ENCODE measurements at regions not wholly inside any gene's neighbourhood (a gene's known extent, or its start where the extent isn't known, plus 50 kb on each side); places are given as distances from the start of the nearest gene placed in this dataset.

DNA sequence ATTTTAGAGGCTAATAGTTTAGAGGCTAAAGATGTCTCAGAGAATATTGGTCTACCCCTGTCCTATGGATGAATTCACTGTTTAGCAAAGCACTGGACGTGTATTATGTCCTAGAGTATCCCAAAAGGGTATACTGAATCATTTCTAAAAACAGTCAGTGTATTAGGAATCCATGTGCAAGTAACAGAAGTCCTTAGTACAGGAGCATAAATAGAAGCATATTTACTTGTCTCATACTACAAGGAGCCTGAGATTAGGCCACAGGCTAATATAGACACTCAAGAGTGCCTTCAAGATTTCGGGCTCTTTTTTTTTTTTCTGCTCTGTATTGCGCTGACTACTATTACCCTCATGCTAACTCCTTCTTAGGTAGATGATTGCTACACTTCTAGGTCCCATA is 518.9 kb downstream of the USP25 start:
- DNase-seq (ENCODE audit: low spot score) (no peak), ATAC-seq (no peak)
- Mint-ChIP-seq H3K4me1 (peaks cover 3% of the 10 kb centered on the region; the same call in 1 of the 3 replicates), H3K4me3 (no peak overlapping the region), H3K9me3 (no peaks in the 10 kb centered on the region), H3K27ac (no peak overlapping the region), H3K36me3 (ENCODE audit: low read depth) (no peaks in the 10 kb centered on the region), H3K27me3 (ENCODE audit: insufficient read depth, low read depth, poor library complexity) (no peaks in the 10 kb centered on the region)
- TF ChIP-seq STAT1 (IDR thresholded peaks at IDR 0.05; ENCODE audit: unreplicated experiment) = no peak
- TF ChIP-seq EZH2phosphoT487 (IDR thresholded peaks at IDR 0.05; ENCODE audit: unreplicated experiment) = no peak
- TF ChIP-seq POLR2AphosphoS5 (IDR thresholded peaks at IDR 0.05; ENCODE audit: low read depth) = no peak
- TF ChIP-seq ZNF114 (CRISPR knock-in tag; IDR thresholded peaks at IDR 0.05) = no peak
- no peak for TF ChIP-seq CREB1 (CRISPR knock-in tag; IDR thresholded peaks at IDR 0.05; ENCODE audit: low read depth)
- TF ChIP-seq, protein P1, sequence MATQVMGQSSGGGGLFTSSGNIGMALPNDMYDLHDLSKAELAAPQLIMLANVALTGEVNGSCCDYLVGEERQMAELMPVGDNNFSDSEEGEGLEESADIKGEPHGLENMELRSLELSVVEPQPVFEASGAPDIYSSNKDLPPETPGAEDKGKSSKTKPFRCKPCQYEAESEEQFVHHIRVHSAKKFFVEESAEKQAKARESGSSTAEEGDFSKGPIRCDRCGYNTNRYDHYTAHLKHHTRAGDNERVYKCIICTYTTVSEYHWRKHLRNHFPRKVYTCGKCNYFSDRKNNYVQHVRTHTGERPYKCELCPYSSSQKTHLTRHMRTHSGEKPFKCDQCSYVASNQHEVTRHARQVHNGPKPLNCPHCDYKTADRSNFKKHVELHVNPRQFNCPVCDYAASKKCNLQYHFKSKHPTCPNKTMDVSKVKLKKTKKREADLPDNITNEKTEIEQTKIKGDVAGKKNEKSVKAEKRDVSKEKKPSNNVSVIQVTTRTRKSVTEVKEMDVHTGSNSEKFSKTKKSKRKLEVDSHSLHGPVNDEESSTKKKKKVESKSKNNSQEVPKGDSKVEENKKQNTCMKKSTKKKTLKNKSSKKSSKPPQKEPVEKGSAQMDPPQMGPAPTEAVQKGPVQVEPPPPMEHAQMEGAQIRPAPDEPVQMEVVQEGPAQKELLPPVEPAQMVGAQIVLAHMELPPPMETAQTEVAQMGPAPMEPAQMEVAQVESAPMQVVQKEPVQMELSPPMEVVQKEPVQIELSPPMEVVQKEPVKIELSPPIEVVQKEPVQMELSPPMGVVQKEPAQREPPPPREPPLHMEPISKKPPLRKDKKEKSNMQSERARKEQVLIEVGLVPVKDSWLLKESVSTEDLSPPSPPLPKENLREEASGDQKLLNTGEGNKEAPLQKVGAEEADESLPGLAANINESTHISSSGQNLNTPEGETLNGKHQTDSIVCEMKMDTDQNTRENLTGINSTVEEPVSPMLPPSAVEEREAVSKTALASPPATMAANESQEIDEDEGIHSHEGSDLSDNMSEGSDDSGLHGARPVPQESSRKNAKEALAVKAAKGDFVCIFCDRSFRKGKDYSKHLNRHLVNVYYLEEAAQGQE (IDR thresholded peaks at IDR 0.05; ENCODE audit: unreplicated experiment) = no peak
- Histone ChIP-seq H3K4me3 (no peak overlapping the region), H3K27me3 (ENCODE audit: insufficient read depth) (0 out of 2 replicates have a peak, but pooled peaks cover 3% of the 10 kb centered on the region), H3F3A (replicated peaks; ENCODE audit: low read depth) (no peaks in the 10 kb centered on the region), H3K4me1 (ENCODE audit: insufficient read depth) (no peaks in the 10 kb centered on the region), H3K9me2 (ENCODE audit: insufficient read depth) (no peaks in the 10 kb centered on the region), H3K79me2 (replicated peaks; ENCODE audit: insufficient read depth) (no peaks in the 10 kb centered on the region), H3K4me2 (no peak overlapping the region), H4K20me1 (replicated peaks; ENCODE audit: insufficient read depth) (no peaks in the 10 kb centered on the region), H2AFZ (no peak overlapping the region), H3K27ac (ENCODE audit: low read depth) (no peak overlapping the region), H3K36me3 (ENCODE audit: insufficient read depth) (no peaks in the 10 kb centered on the region)

DNA sequence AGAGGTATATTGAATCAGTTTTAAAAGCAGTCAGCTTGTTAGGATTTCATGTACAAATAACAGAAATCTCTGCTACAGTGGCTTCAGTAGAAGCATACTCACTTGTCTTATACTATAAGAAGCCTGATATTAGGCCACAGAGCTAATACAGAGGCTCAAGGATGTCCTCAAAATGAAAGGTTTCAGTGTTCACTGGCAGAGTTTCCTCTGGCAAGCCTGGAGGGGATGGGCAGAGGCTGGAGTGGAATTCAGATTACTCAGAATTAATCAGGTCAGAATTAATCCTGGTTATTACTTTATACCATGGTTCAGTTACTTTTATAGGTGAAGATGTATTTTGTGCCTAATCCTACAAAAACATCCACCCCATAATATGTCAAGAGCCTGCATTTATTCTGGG is 520.5 kb downstream of the USP25 start:
- no peaks in the 10 kb centered on the region for H3K79me2 ChIP-seq (replicated peaks; ENCODE audit: insufficient read depth)
- Mint-ChIP-seq H3K36me3 (ENCODE audit: low read depth) (no peaks in the 10 kb centered on the region), H3K4me3 (no peak overlapping the region), H3K27me3 (ENCODE audit: insufficient read depth, low read depth, poor library complexity) (no peaks in the 10 kb centered on the region), H3K9me3 (no peaks in the 10 kb centered on the region), H3K27ac (no peak overlapping the region), H3K4me1 (peaks cover 3% of the 10 kb centered on the region; the same call in 1 of the 3 replicates)
- no peak overlapping the region for H3K4me3 ChIP-seq
- H4K20me1 ChIP-seq (replicated peaks; ENCODE audit: insufficient read depth) = no peaks in the 10 kb centered on the region
- no peaks in the 10 kb centered on the region for H3K4me1 ChIP-seq (ENCODE audit: insufficient read depth)
- TF ChIP-seq ZNF114 (CRISPR knock-in tag; IDR thresholded peaks at IDR 0.05) = no peak
- TF ChIP-seq NANOG (IDR thresholded peaks at IDR 0.05; ENCODE audit: borderline replicate concordance) = no peak
- TF ChIP-seq, protein P2, sequence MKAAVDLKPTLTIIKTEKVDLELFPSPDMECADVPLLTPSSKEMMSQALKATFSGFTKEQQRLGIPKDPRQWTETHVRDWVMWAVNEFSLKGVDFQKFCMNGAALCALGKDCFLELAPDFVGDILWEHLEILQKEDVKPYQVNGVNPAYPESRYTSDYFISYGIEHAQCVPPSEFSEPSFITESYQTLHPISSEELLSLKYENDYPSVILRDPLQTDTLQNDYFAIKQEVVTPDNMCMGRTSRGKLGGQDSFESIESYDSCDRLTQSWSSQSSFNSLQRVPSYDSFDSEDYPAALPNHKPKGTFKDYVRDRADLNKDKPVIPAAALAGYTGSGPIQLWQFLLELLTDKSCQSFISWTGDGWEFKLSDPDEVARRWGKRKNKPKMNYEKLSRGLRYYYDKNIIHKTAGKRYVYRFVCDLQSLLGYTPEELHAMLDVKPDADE (IDR thresholded peaks at IDR 0.05) = no peak
- H3K9me2 ChIP-seq (ENCODE audit: insufficient read depth) = no peaks in the 10 kb centered on the region
- H3F3A ChIP-seq (replicated peaks; ENCODE audit: low read depth) = no peaks in the 10 kb centered on the region
- ATAC-seq (no peak), DNase-seq (ENCODE audit: low spot score) (no peak)
- no peak overlapping the region for H2AFZ ChIP-seq
- H3K27me3 ChIP-seq (ENCODE audit: insufficient read depth) = no peaks in the 10 kb centered on the region
- no peak overlapping the region for H3K4me2 ChIP-seq
- H3K27ac ChIP-seq (ENCODE audit: low read depth) = no peak overlapping the region
- H3K36me3 ChIP-seq (ENCODE audit: insufficient read depth) = no peaks in the 10 kb centered on the region

Measured in GM23338 (cell line).